Choroid plexus epithelial cell (primary cell): ENCODE measurements at regions not wholly inside any gene's neighbourhood (a gene's known extent, or its start where the extent isn't known, plus 50 kb on each side); places are given as distances from the start of the nearest gene placed in this dataset.

Source experiments
- DNase-seq: peaks from one replicate; pipeline ENCODE4 v3.0.0-alpha.2; 2010; ENCODE audit warnings: low read depth
- H3K4me3 ChIP-seq: 2 replicates; pipeline ENCODE4 v1.5.1; 2011; ENCODE audit warnings: low read depth, mild to moderate bottlenecking, control low read depth, low read length, moderate library complexity
- TF ChIP-seq, protein P1 (sequence below): conservative IDR thresholded peaks from 2 replicates; pipeline ENCODE4 v1.5.1; 2011; ENCODE audit warnings: low read depth, mild to moderate bottlenecking, control low read depth, inconsistent platforms, low read length, moderate library complexity

DNA sequence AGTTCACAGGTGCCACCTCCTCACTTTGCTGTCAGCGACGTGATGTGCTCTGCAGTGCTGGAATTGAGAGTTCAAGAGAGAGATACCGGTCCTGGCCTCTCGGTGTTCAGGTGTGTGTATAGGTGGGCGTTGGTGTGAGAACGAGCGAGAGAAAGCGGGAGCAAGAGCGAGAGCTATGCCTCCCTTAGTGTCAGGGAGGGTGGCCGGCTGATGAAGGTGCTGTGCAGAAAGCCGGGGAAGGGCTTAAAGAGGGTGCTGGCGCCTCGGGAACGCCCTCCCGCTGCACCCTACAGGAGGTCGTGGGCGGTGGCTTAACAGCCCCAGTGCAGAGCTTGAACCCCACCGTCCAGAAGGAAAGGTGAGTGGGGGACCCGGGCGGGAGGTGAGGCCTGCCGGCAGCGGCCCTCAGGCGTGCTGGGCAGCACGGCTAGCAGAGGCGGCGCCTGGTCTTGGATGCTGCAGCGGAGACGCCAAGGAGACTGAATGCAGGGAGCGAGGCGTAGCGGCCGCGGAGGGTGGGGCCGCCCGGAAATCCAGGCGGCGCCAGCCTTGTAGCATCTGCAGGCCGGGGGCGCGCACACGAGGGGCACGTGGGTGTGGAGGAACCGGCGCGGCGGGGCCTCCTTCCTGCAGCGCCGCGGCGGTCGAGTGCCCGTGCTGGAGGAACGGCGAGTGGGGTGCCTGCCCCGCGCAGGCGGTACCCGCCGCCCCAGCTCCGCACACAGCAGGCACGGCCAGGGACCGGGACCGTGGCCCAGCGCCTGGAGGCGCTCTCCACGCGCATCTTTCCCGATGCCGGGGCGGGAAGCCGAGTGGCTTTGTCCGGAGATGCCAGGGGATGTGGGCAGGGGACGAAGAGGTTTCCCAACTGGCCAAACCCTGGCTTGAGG, 246.8 kb upstream of the TOPAZ1 start:
- peak overlapping the region; percentile 20 for H3K4me3 ChIP-seq
- TF ChIP-seq, protein P1, sequence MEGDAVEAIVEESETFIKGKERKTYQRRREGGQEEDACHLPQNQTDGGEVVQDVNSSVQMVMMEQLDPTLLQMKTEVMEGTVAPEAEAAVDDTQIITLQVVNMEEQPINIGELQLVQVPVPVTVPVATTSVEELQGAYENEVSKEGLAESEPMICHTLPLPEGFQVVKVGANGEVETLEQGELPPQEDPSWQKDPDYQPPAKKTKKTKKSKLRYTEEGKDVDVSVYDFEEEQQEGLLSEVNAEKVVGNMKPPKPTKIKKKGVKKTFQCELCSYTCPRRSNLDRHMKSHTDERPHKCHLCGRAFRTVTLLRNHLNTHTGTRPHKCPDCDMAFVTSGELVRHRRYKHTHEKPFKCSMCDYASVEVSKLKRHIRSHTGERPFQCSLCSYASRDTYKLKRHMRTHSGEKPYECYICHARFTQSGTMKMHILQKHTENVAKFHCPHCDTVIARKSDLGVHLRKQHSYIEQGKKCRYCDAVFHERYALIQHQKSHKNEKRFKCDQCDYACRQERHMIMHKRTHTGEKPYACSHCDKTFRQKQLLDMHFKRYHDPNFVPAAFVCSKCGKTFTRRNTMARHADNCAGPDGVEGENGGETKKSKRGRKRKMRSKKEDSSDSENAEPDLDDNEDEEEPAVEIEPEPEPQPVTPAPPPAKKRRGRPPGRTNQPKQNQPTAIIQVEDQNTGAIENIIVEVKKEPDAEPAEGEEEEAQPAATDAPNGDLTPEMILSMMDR = no peak
- peak; percentile 15 for DNase-seq

DNA sequence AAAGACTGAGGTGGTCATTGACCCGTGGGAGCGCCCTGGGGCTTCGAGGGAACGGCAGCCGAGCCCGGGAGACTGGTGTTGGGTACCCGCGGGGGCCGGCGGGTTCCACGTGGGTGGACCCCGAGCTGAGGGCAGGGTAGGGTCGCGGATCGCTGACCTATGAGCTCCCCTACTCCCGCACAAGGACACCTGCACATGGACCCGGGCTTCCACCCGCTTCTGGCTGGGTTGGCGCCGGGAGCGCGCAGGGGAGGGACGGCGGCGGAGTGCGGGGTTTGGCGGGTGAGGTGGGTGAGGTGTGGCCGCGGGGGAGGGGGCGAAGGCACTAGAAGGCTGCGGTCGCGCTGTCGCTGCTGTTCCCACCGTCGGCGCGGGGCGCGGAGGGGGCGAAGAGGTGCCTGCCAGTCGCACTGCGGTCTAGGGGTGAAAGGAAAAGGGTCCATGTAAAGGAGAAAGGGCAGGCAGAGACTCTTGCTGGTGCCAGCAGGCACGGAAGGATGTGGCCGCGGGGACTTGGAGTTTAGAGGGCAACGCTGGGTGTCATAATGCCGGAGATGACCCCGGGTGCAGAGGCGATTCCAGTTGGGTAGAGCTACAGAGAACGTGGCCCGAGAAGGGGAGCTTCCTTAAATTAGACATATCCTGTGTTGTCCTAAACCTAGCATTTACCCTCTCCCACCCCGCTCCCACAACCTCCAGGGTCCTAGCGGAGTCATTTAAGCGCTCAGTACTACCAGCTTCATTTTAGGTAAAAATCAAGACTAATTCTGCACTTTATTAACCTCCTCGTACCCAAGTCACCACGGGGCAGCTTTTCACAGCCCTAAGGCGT, 245.9 kb upstream of the TOPAZ1 start:
- no peak for DNase-seq
- H3K4me3 ChIP-seq = peak overlapping the region; percentile 51

DNA sequence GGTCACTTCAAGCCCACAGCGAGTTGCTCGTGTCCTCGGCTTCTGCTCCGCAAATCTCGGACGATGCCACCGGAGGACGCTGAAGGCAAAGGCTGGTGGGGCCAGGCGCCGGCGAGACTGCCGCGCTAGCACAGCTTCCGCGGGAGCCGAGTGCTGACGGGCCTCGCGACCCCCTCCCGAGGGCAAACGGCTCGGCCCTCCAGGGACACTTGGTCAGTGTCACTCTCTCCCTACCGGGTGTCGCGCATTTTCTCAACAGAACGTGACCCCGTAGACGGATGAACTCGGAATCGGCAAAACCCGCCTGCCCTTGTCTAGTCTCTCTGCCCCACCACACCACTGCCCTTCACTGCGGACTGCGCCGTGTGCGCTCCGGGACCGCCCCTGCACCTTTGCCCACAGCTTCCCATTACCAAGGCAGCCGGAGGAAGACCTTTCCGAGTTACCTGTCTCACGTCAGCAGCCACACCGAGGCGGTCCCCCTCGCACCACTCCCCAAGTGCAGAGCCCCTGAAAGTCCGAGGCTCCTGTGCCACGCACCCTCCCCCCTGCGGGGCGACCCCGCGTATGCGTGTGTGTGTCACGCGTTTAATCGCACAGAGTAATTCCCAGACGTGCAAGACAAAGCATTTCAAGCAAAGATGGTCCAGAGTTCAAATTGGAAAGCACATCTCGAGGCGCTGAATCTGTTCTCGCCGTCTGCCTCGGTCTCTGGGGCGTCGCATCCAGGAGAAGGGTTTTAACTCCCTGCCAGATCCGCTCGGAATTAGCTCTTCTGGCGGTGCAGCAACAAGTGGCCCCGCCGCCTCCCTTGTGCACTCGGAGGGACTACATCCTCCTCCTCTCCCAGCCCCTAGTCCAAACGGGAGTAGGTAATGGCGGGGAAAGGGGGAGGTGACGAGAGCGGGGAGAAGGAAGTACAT, 245.0 kb upstream of the TOPAZ1 start:
- peak; percentile 24 for DNase-seq
- peak overlapping the region; percentile 51 for H3K4me3 ChIP-seq
- TF ChIP-seq, protein P1 = peak; percentile 23

More for the DNA sequence above, 245.9 kb upstream of the TOPAZ1 start:
- TF ChIP-seq, protein P1 = no peak

DNA sequence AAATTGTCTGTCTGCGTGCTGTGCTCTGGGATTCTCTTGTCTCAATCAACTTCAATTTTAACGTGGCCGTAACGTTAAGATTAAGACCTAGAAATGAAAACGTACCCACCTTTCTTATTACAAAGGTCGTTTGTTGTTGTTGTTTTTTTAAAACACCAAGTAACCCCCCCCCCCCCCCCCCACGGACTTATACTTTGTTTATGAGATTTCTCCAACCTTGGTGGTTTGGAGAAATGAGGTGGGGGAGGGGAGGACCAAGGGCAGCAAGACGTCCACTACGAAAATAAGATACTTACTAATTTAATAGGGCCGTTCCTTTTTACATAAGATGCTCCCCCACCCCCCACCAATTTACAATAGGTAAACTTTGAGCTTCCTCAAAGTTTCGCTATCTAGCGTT, 244.4 kb upstream of the TOPAZ1 start:
- peak overlapping the region; percentile 64 for H3K4me3 ChIP-seq
- TF ChIP-seq, protein P1 = no peak
- no peak for DNase-seq

DNA sequence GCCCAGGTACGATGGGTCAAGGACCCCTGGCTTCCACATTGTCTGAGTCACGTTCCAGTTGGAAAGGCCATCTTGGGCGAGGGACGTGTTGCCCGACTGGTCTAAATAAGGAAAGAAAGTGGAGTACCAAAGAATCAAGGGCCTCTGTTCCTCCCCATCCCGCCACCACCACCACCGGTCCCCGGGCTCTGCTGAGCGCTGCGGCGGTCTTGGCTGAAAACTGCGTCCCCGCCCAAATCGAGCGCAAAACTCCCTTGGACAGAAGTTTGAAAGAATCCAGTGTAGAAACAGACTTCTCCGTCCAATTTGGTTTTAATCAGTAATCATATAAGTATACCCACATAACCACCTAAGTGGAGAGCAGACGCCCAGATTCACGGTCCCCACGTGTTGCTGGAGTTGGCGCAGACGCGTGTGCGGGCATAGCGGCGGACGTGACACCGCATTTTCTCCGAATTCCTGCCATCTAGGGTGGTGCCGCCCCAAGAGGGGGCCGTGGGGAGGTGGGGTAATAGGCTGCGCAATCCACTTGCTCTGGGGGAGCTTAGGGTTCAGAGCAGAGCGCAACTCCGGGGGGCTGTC, 243.8 kb upstream of the TOPAZ1 start:
- DNase-seq = no peak
- H3K4me3 ChIP-seq = peak overlapping the region; percentile 64
- TF ChIP-seq, protein P1 = no peak

DNA sequence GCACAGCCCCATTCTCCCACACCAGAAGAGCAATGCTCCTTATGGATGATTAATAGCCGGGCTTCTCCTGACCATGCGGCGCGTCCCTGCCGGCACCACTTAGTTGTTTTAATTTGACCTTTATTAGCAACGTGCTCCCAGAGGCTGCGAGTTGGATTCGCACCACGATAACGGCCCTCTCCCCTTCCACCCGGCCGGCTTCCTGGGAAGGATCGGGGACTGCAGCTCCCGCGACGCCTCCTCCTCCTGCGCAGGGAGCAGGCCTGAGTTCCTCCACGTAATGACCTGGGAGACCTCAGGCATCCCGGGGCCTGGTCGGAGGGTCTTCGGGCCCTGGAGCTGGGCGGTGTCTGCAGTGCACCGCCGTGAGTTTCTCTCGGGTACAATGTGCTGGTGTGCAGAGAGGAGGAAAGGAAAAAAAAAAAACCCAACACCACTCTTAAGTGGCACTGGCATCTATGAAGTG, 243.3 kb upstream of the TOPAZ1 start:
- TF ChIP-seq, protein P1 = no peak
- peak overlapping the region; percentile 64 for H3K4me3 ChIP-seq
- no peak for DNase-seq
